ENCODE measurements at regions not wholly inside any gene's neighbourhood (a gene's known extent, or its start where the extent isn't known, plus 50 kb on each side); places are given as distances from the start of the nearest gene placed in this dataset.

- TF ChIP-seq CTCF (IDR thresholded peaks at IDR 0.05) (no peak), POLR2A (IDR thresholded peaks at IDR 0.05) (no peak)
Observed at GRCh38 chr7:35544028-35544742, 150.8 kb downstream of the HERPUD2 start.
